Fibroblast of skin of back (primary cell): ENCODE measurements at regions not wholly inside any gene's neighbourhood (a gene's known extent, or its start where the extent isn't known, plus 50 kb on each side); places are given as distances from the start of the nearest gene placed in this dataset.
A peak's percentile ranks its signal among the peaks of the same experiment; 100 is the strongest.

ENCODE experiments used
- DNase-seq: peaks from one replicate; pipeline ENCODE4 v3.0.0-alpha.2; 2013

- DNase-seq: no peak
Measured at GRCh38 chr1:212526111-212526491, 82.5 kb upstream of the ATF3 start.

- DNase-seq: no peak
Measured at GRCh38 chr1:212528501-212528900, 80.1 kb upstream of the ATF3 start.

GRCh38 chr1:212529211-212529741 is 79.3 kb upstream of the ATF3 start:
- DNase-seq: peak; percentile 12

- no peak for DNase-seq
Measured at GRCh38 chr1:212531267-212531666, 77.3 kb upstream of the ATF3 start.

GRCh38 chr1:212531796-212532195 is 76.8 kb upstream of the ATF3 start:
- no peak for DNase-seq

GRCh38 chr1:212532469-212533147 is 76.0 kb upstream of the ATF3 start:
- no peak for DNase-seq

GRCh38 chr1:212533148-212533517 is 75.4 kb upstream of the ATF3 start:
- DNase-seq: no peak

GRCh38 chr1:212536586-212536985 is 72.0 kb upstream of the ATF3 start:
- DNase-seq: no peak

- DNase-seq: no peak
Measured at GRCh38 chr1:212537610-212538009, 71.0 kb upstream of the ATF3 start.

- DNase-seq: no peak
Measured at GRCh38 chr1:212539737-212540430, 68.7 kb upstream of the ATF3 start.

- no peak for DNase-seq
Measured at GRCh38 chr1:212542761-212543187, 65.8 kb upstream of the ATF3 start.

GRCh38 chr1:212544110-212544509 is 64.5 kb upstream of the ATF3 start:
- no peak for DNase-seq

GRCh38 chr1:212545941-212546635 is 62.5 kb upstream of the ATF3 start:
- DNase-seq: no peak

GRCh38 chr1:212549503-212550017 is 59.0 kb upstream of the ATF3 start:
- no peak for DNase-seq

GRCh38 chr1:212551929-212552328 is 56.6 kb upstream of the ATF3 start:
- no peak for DNase-seq

- DNase-seq: no peak
Measured at GRCh38 chr1:212553676-212554075, 54.9 kb upstream of the ATF3 start.

- no peak for DNase-seq
Measured at GRCh38 chr1:212554401-212554800, 54.2 kb upstream of the ATF3 start.

GRCh38 chr1:212555426-212555825 is 53.1 kb upstream of the ATF3 start:
- DNase-seq: no peak

- DNase-seq: no peak
Measured at GRCh38 chr1:212556822-212557549, 51.6 kb upstream of the ATF3 start.

GRCh38 chr1:212557739-212558692 is 50.5 kb upstream of the ATF3 start:
- peak; percentile 42 for DNase-seq

GRCh38 chr1:212558693-212559480 is 49.7 kb upstream of the ATF3 start:
- peak; percentile 91 for DNase-seq
